BLaER1 (cell line): ENCODE measurements at regions not wholly inside any gene's neighbourhood (a gene's known extent, or its start where the extent isn't known, plus 50 kb on each side); places are given as distances from the start of the nearest gene placed in this dataset.
"Not testable (repeated sequence)": the region's sequence is repeated elsewhere in the genome, so short reads cannot be mapped to it uniquely, and the experiment has no call there.

Source experiments
- H3K27ac ChIP-seq: shearing (Covaris generic); formaldehyde crosslinking; 2 replicates; pipeline ENCODE4 v1.8.1; 2022
- H3K27me3 ChIP-seq: shearing (Covaris generic); formaldehyde crosslinking; 2 replicates; pipeline ENCODE4 v1.8.1; 2022
- H3K36me3 ChIP-seq: shearing (Covaris generic); formaldehyde crosslinking; 2 replicates; pipeline ENCODE4 v1.8.1; 2022
- H3K4me1 ChIP-seq: shearing (Covaris generic); formaldehyde crosslinking; 2 replicates; pipeline ENCODE4 v1.8.1; 2022
- H3K4me2 ChIP-seq: shearing (Covaris generic); formaldehyde crosslinking; 2 replicates; pipeline ENCODE4 v1.8.1; 2022
- H3K4me3 ChIP-seq: shearing (Covaris generic); formaldehyde crosslinking; 2 replicates; pipeline ENCODE4 v1.8.1; 2022
- H3K9ac ChIP-seq: shearing (Covaris generic); formaldehyde crosslinking; 2 replicates; pipeline ENCODE4 v1.8.1; 2022
- H3K9me3 ChIP-seq: shearing (Covaris generic); formaldehyde crosslinking; 2 replicates; pipeline ENCODE4 v1.8.1; 2022
- H4K20me1 ChIP-seq: shearing (Covaris generic); formaldehyde crosslinking; 2 replicates; pipeline ENCODE4 v1.8.1; 2022

DNA sequence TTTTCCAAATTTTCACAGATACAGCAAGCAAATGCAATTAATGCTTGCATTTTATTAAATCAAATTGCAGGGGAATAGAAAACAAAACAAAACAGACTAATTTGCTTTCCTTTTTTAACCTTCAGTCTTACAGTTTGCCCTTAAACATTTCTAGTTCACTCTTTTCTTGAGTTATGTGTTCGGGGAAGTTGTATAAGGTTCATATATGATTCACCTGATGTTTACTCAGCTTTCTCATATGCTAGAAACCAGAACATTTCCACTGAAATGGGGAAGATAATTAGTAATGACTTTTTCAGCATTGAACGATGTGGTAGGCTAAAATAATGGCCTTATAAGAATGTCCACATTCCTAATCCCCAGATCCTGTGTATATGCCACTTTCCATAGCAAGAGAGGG, 176.2 kb upstream of the NBPF9 start:
- not testable (repeated sequence) for H3K27ac ChIP-seq, H3K9ac ChIP-seq, H3K9me3 ChIP-seq, H3K4me1 ChIP-seq, H3K4me2 ChIP-seq, H3K27me3 ChIP-seq, H3K4me3 ChIP-seq, H3K36me3 ChIP-seq, H4K20me1 ChIP-seq

DNA sequence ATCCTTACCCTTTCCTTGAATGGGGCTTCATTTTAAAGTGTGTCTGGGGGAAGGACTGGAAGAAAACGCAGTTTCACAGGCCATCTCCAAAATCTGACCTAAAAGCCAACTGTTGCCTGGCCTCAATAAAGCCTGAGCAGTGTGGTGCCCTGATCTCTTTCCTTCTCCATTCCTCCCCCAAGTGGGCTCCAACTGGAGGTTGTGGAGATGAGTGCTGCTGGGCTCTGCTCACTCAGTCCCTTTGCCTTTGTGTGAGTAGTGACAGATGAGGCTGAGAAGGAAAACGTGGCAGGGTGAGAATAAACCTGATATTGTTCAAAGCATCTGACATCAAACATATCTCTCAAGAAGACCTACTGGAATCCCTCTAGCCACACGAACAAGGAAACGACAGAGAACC, 181.4 kb upstream of the NBPF9 start:
- H3K27me3 ChIP-seq, H3K36me3 ChIP-seq, H3K4me3 ChIP-seq, H3K4me2 ChIP-seq, H3K9ac ChIP-seq, H3K4me1 ChIP-seq, H3K9me3 ChIP-seq, H4K20me1 ChIP-seq, H3K27ac ChIP-seq: not testable (repeated sequence)

DNA sequence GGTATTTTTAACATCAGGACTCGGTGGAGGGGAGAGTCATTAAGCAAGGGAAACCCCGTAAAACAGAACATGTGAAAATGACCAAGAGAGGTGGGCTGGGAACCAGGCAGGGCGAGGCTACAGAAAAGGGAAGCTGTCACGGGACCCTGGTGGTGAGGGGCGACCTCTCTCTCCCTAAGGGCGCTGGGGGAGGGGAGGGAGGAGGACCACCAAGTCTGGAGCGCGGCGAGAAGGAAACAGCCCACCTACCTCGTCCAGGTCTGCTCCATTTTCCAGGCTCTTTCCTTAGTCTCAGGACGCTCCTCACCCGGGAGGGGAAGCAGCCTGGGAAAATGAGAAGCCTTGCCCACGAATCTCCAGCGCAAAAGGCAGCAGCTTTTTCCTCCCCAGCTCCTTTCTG, 181.9 kb upstream of the NBPF9 start:
- H3K36me3 ChIP-seq, H4K20me1 ChIP-seq, H3K9ac ChIP-seq, H3K4me1 ChIP-seq, H3K4me3 ChIP-seq, H3K9me3 ChIP-seq, H3K27ac ChIP-seq, H3K27me3 ChIP-seq, H3K4me2 ChIP-seq: not testable (repeated sequence)

DNA sequence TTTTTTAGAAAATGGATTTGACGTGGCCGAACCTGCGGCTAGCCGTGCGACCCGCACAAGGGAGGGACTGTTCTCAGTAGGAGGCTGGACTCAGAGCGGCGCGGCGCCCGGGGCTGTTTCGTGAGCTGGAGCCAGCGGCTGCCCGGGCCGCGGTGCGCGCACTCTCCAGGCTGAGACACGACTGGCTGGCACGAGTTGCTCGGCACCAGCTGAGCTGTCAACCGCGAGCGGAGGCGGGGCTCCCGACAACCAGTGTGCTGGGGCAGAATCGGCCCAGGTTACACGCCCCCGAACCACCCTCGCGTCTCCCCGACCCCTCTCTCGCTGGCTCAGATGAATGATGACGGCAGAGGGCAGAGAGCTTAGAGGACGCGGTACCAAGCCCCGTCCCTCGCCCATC, 182.3 kb upstream of the NBPF9 start:
- not testable (repeated sequence) for H3K36me3 ChIP-seq, H3K4me2 ChIP-seq, H3K9me3 ChIP-seq, H3K4me1 ChIP-seq, H3K9ac ChIP-seq, H3K4me3 ChIP-seq, H3K27me3 ChIP-seq, H3K27ac ChIP-seq, H4K20me1 ChIP-seq

GRCh38 chr1:149288580-149288979, 185.2 kb upstream of the NBPF9 start:
- H3K4me2 ChIP-seq, H3K4me1 ChIP-seq, H3K27me3 ChIP-seq, H3K4me3 ChIP-seq, H3K9me3 ChIP-seq, H4K20me1 ChIP-seq, H3K9ac ChIP-seq, H3K27ac ChIP-seq, H3K36me3 ChIP-seq: not testable (repeated sequence)

GRCh38 chr1:149300478-149301218, 174.2 kb upstream of the NBPF19 start:
- not testable (repeated sequence) for H3K4me2 ChIP-seq, H3K4me1 ChIP-seq, H3K27ac ChIP-seq, H3K27me3 ChIP-seq, H3K36me3 ChIP-seq, H3K9ac ChIP-seq, H4K20me1 ChIP-seq, H3K9me3 ChIP-seq, H3K4me3 ChIP-seq

DNA sequence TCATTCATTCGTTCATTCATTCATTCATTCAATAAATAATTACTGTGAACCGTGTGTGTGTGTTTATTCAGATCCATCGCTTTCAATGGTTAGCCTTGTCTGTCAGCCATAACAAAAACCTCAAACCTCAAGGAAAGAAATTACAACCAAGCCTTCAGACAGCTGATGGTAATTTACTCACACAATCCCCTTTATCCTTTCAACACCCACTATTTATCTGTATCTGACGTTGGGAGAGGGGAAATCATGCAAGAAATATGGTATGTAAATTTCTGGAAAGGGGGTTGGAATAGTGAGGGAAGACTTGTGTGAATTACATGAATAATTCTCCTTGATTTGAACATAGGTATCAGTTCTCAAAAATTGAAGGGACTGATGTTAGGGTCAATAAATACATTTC, 173.6 kb upstream of the NBPF19 start:
- not testable (repeated sequence) for H3K4me1 ChIP-seq, H3K27ac ChIP-seq, H3K4me2 ChIP-seq, H3K4me3 ChIP-seq, H3K9me3 ChIP-seq, H3K36me3 ChIP-seq, H4K20me1 ChIP-seq, H3K27me3 ChIP-seq, H3K9ac ChIP-seq

DNA sequence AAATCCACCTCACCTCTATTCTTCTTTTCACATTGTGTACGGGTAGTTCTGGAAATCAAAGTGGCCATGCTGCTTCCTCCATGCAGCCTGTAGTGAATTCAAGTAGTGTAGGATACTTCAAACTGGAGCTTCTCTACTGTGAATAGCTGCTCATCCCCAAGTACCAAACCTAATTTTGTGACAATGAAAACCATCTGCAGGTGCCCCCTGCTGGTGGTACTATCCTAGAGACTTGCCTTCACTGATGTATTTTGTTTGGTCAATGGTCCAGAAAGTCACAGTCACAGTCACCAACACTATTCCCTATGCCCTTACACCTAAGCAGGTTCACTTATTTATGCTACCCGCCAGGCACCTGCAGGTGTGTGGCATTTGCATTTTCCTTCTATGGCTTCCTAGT, 170.0 kb upstream of the NBPF19 start:
- not testable (repeated sequence) for H3K9me3 ChIP-seq, H3K27ac ChIP-seq, H3K4me1 ChIP-seq, H3K27me3 ChIP-seq, H3K36me3 ChIP-seq, H4K20me1 ChIP-seq, H3K4me3 ChIP-seq, H3K9ac ChIP-seq, H3K4me2 ChIP-seq

DNA sequence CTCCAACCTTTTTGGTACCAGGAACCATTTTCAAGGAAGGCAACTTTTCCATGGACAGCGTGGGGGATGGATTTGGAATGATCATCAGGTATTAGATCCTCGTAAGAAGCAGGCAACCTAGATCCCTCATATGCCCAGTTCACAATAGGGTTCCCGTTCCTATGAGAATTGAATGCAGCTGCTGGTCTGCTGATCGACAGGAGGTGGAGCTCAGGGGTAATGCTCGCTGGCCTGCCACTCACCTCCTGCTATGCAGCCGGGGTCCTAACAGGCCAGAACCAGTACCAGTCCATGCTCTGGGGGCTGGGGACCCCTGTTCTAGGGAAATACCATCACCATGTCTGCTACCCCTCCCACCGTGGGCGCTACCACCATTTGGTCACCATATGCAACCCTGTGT, 167.2 kb upstream of the NBPF19 start:
- H3K36me3 ChIP-seq, H4K20me1 ChIP-seq, H3K27ac ChIP-seq, H3K9ac ChIP-seq, H3K4me1 ChIP-seq, H3K4me3 ChIP-seq, H3K27me3 ChIP-seq, H3K9me3 ChIP-seq, H3K4me2 ChIP-seq: not testable (repeated sequence)

- H3K27me3 ChIP-seq = not testable (repeated sequence)
Measured at GRCh38 chr1:149314921-149315320, 159.9 kb upstream of the NBPF19 start.

GRCh38 chr1:149320971-149321731, 153.7 kb upstream of the NBPF19 start:
- not testable (repeated sequence) for H4K20me1 ChIP-seq, H3K27me3 ChIP-seq, H3K9me3 ChIP-seq, H3K4me2 ChIP-seq, H3K9ac ChIP-seq, H3K4me1 ChIP-seq, H3K27ac ChIP-seq, H3K36me3 ChIP-seq, H3K4me3 ChIP-seq

More at GRCh38 chr1:149314921-149315320, 159.9 kb upstream of the NBPF19 start:
- H3K4me2 ChIP-seq, H3K9me3 ChIP-seq, H3K36me3 ChIP-seq, H4K20me1 ChIP-seq, H3K4me1 ChIP-seq, H3K9ac ChIP-seq, H3K4me3 ChIP-seq, H3K27ac ChIP-seq: not testable (repeated sequence)

DNA sequence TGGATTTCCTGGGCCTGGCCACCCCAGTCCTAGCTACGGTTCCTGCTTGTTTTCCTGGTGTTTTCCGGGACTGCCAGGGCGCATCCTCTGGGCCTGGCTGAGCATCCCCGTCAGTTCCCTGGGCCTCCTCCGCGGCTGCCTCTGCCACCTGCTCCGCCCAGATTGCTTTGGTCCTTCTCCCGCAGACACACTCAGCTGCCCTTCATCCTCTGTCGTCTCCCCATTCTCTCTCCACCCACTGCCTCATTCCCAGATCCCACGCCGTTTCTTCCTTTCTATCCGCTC, 153.2 kb upstream of the NBPF19 start:
- not testable (repeated sequence) for H3K9me3 ChIP-seq, H3K4me3 ChIP-seq, H3K27ac ChIP-seq, H3K9ac ChIP-seq, H3K36me3 ChIP-seq, H3K4me1 ChIP-seq, H3K27me3 ChIP-seq, H3K4me2 ChIP-seq, H4K20me1 ChIP-seq

DNA sequence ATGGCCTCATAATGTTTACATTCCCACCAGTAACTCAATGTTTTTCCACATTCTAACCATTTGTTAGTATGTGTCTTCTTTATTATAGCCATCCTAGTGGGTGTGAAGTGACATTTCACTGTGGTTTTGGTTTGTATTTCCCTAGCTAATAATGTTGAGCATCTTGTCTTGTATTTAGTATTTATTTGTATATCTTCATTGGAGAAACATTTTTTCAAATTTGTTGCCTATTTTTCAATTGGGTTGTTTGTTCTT, 144.8 kb upstream of the NBPF19 start:
- not testable (repeated sequence) for H4K20me1 ChIP-seq, H3K36me3 ChIP-seq, H3K9me3 ChIP-seq, H3K4me3 ChIP-seq, H3K9ac ChIP-seq, H3K27me3 ChIP-seq, H3K4me1 ChIP-seq, H3K27ac ChIP-seq, H3K4me2 ChIP-seq

DNA sequence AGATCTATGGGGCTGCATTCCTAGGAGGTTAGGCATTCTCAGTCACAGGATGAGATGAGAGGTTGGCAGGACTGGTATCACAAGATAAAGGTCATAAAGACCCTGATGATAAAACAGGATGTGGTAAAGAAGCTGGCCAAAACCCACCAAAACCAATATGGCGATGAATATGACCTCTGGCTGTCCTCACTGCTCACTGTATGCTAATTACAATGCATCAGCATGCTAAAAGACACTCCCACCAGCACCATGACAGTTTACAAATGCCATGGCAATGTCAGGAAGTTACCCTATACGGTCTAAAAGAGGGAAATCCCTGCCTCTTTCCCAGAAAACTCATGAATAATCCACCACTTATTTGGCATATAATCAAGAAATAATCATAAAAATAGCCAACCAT, 138.8 kb upstream of the NBPF19 start:
- not testable (repeated sequence) for H3K36me3 ChIP-seq, H3K9ac ChIP-seq, H3K4me1 ChIP-seq, H3K4me3 ChIP-seq, H3K4me2 ChIP-seq, H3K27me3 ChIP-seq, H3K27ac ChIP-seq, H3K9me3 ChIP-seq, H4K20me1 ChIP-seq

DNA sequence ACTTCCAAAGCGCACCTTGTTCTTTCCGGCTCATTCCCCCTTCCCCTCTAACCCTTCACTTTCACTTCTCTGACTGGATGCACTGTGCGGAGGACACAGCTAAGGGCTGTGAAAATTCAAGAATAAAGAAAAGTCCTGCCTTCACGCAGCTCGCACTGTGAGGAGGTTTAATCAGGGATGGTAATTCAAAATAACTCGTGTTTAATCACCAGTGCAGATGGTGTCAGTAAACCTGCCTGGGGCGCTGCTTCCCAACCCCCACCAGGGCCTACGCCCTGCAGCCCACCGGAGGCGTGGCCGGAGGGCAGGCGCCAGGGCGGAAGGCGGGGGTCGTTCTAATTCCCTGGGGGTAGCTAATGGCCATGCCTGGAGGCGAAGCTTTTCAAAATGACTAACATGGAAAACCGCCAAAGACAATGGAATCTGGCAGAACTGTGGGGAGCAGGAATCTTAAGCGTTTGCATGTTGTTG, 136.6 kb upstream of the NBPF19 start:
- not testable (repeated sequence) for H3K9ac ChIP-seq, H3K36me3 ChIP-seq, H4K20me1 ChIP-seq, H3K9me3 ChIP-seq, H3K27me3 ChIP-seq, H3K4me1 ChIP-seq, H3K4me3 ChIP-seq, H3K4me2 ChIP-seq, H3K27ac ChIP-seq
